ENCODE measurements at regions not wholly inside any gene's neighbourhood (a gene's known extent, or its start where the extent isn't known, plus 50 kb on each side); places are given as distances from the start of the nearest gene placed in this dataset.
"Not testable (repeated sequence)": the region's sequence is repeated elsewhere in the genome, so short reads cannot be mapped to it uniquely, and the experiment has no call there.

GRCh38 chr17:74119049-74119580, 84.4 kb upstream of the RPL38 start:
- H3K36me3 ChIP-seq (ENCODE audit: control insufficient read depth, insufficient read depth, low read length) = no peaks in the 10 kb centered on the region
- H3K27ac ChIP-seq (ENCODE audit: insufficient read depth, low read length, poor library complexity, severe bottlenecking) = no peak overlapping the region
- H3K4me3 ChIP-seq (ENCODE audit: insufficient read depth, low read depth, low read length, poor library complexity, severe bottlenecking) = no peak overlapping the region
- no peaks in the 10 kb centered on the region for H3K4me1 ChIP-seq (ENCODE audit: control insufficient read depth, insufficient read depth, low read length, poor library complexity, severe bottlenecking)
- H3K9me3 ChIP-seq (ENCODE audit: control insufficient read depth, low read length) = no peaks in the 10 kb centered on the region
- H3K27me3 ChIP-seq (replicated peaks; ENCODE audit: control insufficient read depth, insufficient read depth, low read length, poor library complexity, severe bottlenecking) = no peaks in the 10 kb centered on the region
- no peak for DNase-seq

GRCh38 chr17:74119965-74120364, 83.5 kb upstream of the RPL38 start:
- Histone ChIP-seq H3K4me3 (ENCODE audit: insufficient read depth, low read depth, low read length, poor library complexity, severe bottlenecking) (no peak overlapping the region), H3K4me1 (ENCODE audit: control insufficient read depth, insufficient read depth, low read length, poor library complexity, severe bottlenecking) (no peaks in the 10 kb centered on the region), H3K27ac (ENCODE audit: insufficient read depth, low read length, poor library complexity, severe bottlenecking) (no peak overlapping the region), H3K36me3 (ENCODE audit: control insufficient read depth, insufficient read depth, low read length) (no peaks in the 10 kb centered on the region), H3K9me3 (ENCODE audit: control insufficient read depth, low read length) (no peaks in the 10 kb centered on the region), H3K27me3 (replicated peaks; ENCODE audit: control insufficient read depth, insufficient read depth, low read length, poor library complexity, severe bottlenecking) (no peaks in the 10 kb centered on the region)
- no peak for DNase-seq

GRCh38 chr17:74123350-74123749, 80.1 kb upstream of the RPL38 start:
- Histone ChIP-seq H3K4me1 (ENCODE audit: control insufficient read depth, insufficient read depth, low read length, poor library complexity, severe bottlenecking) (no peaks in the 10 kb centered on the region), H3K9me3 (ENCODE audit: control insufficient read depth, low read length) (no peaks in the 10 kb centered on the region), H3K27ac (ENCODE audit: insufficient read depth, low read length, poor library complexity, severe bottlenecking) (no peak overlapping the region), H3K36me3 (ENCODE audit: control insufficient read depth, insufficient read depth, low read length) (no peaks in the 10 kb centered on the region), H3K4me3 (ENCODE audit: insufficient read depth, low read depth, low read length, poor library complexity, severe bottlenecking) (no peak overlapping the region), H3K27me3 (replicated peaks; ENCODE audit: control insufficient read depth, insufficient read depth, low read length, poor library complexity, severe bottlenecking) (no peaks in the 10 kb centered on the region)
- no peak for DNase-seq

- H3K9me3 ChIP-seq (ENCODE audit: control insufficient read depth, low read length) = no peaks in the 10 kb centered on the region
- no peaks in the 10 kb centered on the region for H3K27me3 ChIP-seq (replicated peaks; ENCODE audit: control insufficient read depth, insufficient read depth, low read length, poor library complexity, severe bottlenecking)
- no peaks in the 10 kb centered on the region for H3K36me3 ChIP-seq (ENCODE audit: control insufficient read depth, insufficient read depth, low read length)
- H3K4me3 ChIP-seq (ENCODE audit: insufficient read depth, low read depth, low read length, poor library complexity, severe bottlenecking) = no peak overlapping the region
- no peaks in the 10 kb centered on the region for H3K4me1 ChIP-seq (ENCODE audit: control insufficient read depth, insufficient read depth, low read length, poor library complexity, severe bottlenecking)
- no peak for DNase-seq
- H3K27ac ChIP-seq (ENCODE audit: insufficient read depth, low read length, poor library complexity, severe bottlenecking) = no peak overlapping the region
Measured at GRCh38 chr17:74123866-74124444, 79.5 kb upstream of the RPL38 start.

- Histone ChIP-seq H3K4me3 (ENCODE audit: insufficient read depth, low read depth, low read length, poor library complexity, severe bottlenecking) (no peak overlapping the region), H3K9me3 (ENCODE audit: control insufficient read depth, low read length) (no peaks in the 10 kb centered on the region), H3K27me3 (replicated peaks; ENCODE audit: control insufficient read depth, insufficient read depth, low read length, poor library complexity, severe bottlenecking) (no peaks in the 10 kb centered on the region), H3K4me1 (ENCODE audit: control insufficient read depth, insufficient read depth, low read length, poor library complexity, severe bottlenecking) (no peaks in the 10 kb centered on the region), H3K36me3 (ENCODE audit: control insufficient read depth, insufficient read depth, low read length) (no peaks in the 10 kb centered on the region), H3K27ac (ENCODE audit: insufficient read depth, low read length, poor library complexity, severe bottlenecking) (no peak overlapping the region)
- no peak for DNase-seq
Measured at GRCh38 chr17:74125156-74125555, 78.3 kb upstream of the RPL38 start.

GRCh38 chr17:74126179-74126900, 77.1 kb upstream of the RPL38 start:
- Histone ChIP-seq H3K27me3 (replicated peaks; ENCODE audit: control insufficient read depth, insufficient read depth, low read length, poor library complexity, severe bottlenecking) (peaks cover 2% of the 10 kb centered on the region), H3K4me1 (ENCODE audit: control insufficient read depth, insufficient read depth, low read length, poor library complexity, severe bottlenecking) (no peaks in the 10 kb centered on the region), H3K36me3 (ENCODE audit: control insufficient read depth, insufficient read depth, low read length) (no peaks in the 10 kb centered on the region), H3K27ac (ENCODE audit: insufficient read depth, low read length, poor library complexity, severe bottlenecking) (no peak overlapping the region), H3K4me3 (ENCODE audit: insufficient read depth, low read depth, low read length, poor library complexity, severe bottlenecking) (no peak overlapping the region), H3K9me3 (ENCODE audit: control insufficient read depth, low read length) (no peaks in the 10 kb centered on the region)
- no peak for DNase-seq

- DNase-seq = no peak
Measured at GRCh38 chr17:74126959-74127358, 76.5 kb upstream of the RPL38 start.

GRCh38 chr17:74128456-74129211, 74.8 kb upstream of the RPL38 start:
- H3K27me3 ChIP-seq (replicated peaks; ENCODE audit: control insufficient read depth, insufficient read depth, low read length, poor library complexity, severe bottlenecking) = peaks cover 6% of the 10 kb centered on the region
- no peak for DNase-seq
- no peaks in the 10 kb centered on the region for H3K9me3 ChIP-seq (ENCODE audit: control insufficient read depth, low read length)
- no peak overlapping the region for H3K4me3 ChIP-seq (ENCODE audit: insufficient read depth, low read depth, low read length, poor library complexity, severe bottlenecking)
- H3K4me1 ChIP-seq (ENCODE audit: control insufficient read depth, insufficient read depth, low read length, poor library complexity, severe bottlenecking) = no peaks in the 10 kb centered on the region
- H3K27ac ChIP-seq (ENCODE audit: insufficient read depth, low read length, poor library complexity, severe bottlenecking) = no peak overlapping the region
- no peaks in the 10 kb centered on the region for H3K36me3 ChIP-seq (ENCODE audit: control insufficient read depth, insufficient read depth, low read length)

More at GRCh38 chr17:74126959-74127358, 76.5 kb upstream of the RPL38 start:
- Histone ChIP-seq H3K36me3 (ENCODE audit: control insufficient read depth, insufficient read depth, low read length) (no peaks in the 10 kb centered on the region), H3K9me3 (ENCODE audit: control insufficient read depth, low read length) (no peaks in the 10 kb centered on the region), H3K27ac (ENCODE audit: insufficient read depth, low read length, poor library complexity, severe bottlenecking) (no peak overlapping the region), H3K4me1 (ENCODE audit: control insufficient read depth, insufficient read depth, low read length, poor library complexity, severe bottlenecking) (no peaks in the 10 kb centered on the region), H3K4me3 (ENCODE audit: insufficient read depth, low read depth, low read length, poor library complexity, severe bottlenecking) (no peak overlapping the region), H3K27me3 (replicated peaks; ENCODE audit: control insufficient read depth, insufficient read depth, low read length, poor library complexity, severe bottlenecking) (peaks cover 3% of the 10 kb centered on the region)

GRCh38 chr17:74129800-74130199, 73.7 kb upstream of the RPL38 start:
- not testable (repeated sequence) for H3K4me3 ChIP-seq (ENCODE audit: insufficient read depth, low read depth, low read length, poor library complexity, severe bottlenecking); H3K27ac ChIP-seq (ENCODE audit: insufficient read depth, low read length, poor library complexity, severe bottlenecking); H3K9me3 ChIP-seq (ENCODE audit: control insufficient read depth, low read length); H3K36me3 ChIP-seq (ENCODE audit: control insufficient read depth, insufficient read depth, low read length); H3K4me1 ChIP-seq (ENCODE audit: control insufficient read depth, insufficient read depth, low read length, poor library complexity, severe bottlenecking); DNase-seq; H3K27me3 ChIP-seq (replicated peaks; ENCODE audit: control insufficient read depth, insufficient read depth, low read length, poor library complexity, severe bottlenecking)

- no peaks in the 10 kb centered on the region for H3K4me1 ChIP-seq (ENCODE audit: control insufficient read depth, insufficient read depth, low read length, poor library complexity, severe bottlenecking)
- H3K27ac ChIP-seq (ENCODE audit: insufficient read depth, low read length, poor library complexity, severe bottlenecking) = no peak overlapping the region
- H3K27me3 ChIP-seq (replicated peaks; ENCODE audit: control insufficient read depth, insufficient read depth, low read length, poor library complexity, severe bottlenecking) = peaks cover 6% of the 10 kb centered on the region
- no peaks in the 10 kb centered on the region for H3K9me3 ChIP-seq (ENCODE audit: control insufficient read depth, low read length)
- H3K4me3 ChIP-seq (ENCODE audit: insufficient read depth, low read depth, low read length, poor library complexity, severe bottlenecking) = no peak overlapping the region
- no peak for DNase-seq
- H3K36me3 ChIP-seq (ENCODE audit: control insufficient read depth, insufficient read depth, low read length) = no peaks in the 10 kb centered on the region
Measured at GRCh38 chr17:74130276-74130675, 73.2 kb upstream of the RPL38 start.
